ENCODE measurements at regions not wholly inside any gene's neighbourhood (a gene's known extent, or its start where the extent isn't known, plus 50 kb on each side); places are given as distances from the start of the nearest gene placed in this dataset.

GRCh38 chr10:107650939-107651338, 486.4 kb upstream of the SORCS1 start:
- no peak overlapping the region for H3K27ac ChIP-seq
- TF ChIP-seq CTCF (IDR thresholded peaks at IDR 0.05) = no peak
- DNase-seq (ENCODE audit: low spot score) = no peak
- no peak overlapping the region for H3K4me3 ChIP-seq

GRCh38 chr10:107649249-107649648, 484.7 kb upstream of the SORCS1 start:
- no peak for TF ChIP-seq CTCF (IDR thresholded peaks at IDR 0.05)
- H3K27ac ChIP-seq = no peak overlapping the region
- DNase-seq (ENCODE audit: low spot score) = no peak
- no peak overlapping the region for H3K4me3 ChIP-seq

- Histone ChIP-seq H3K4me3 (no peak overlapping the region), H3K27ac (no peak overlapping the region)
- DNase-seq (ENCODE audit: low spot score) = no peak
- no peak for TF ChIP-seq CTCF (IDR thresholded peaks at IDR 0.05)
Observed at GRCh38 chr10:107647462-107647861, 483.0 kb upstream of the SORCS1 start.

- TF ChIP-seq CTCF (IDR thresholded peaks at IDR 0.05) = no peak
- Histone ChIP-seq H3K4me3 (no peak overlapping the region), H3K27ac (no peak overlapping the region)
- DNase-seq (ENCODE audit: low spot score) = no peak
Observed at GRCh38 chr10:107631876-107632275, 467.4 kb upstream of the SORCS1 start.

- DNase-seq (ENCODE audit: low spot score) = no peak
- H3K27ac ChIP-seq = no peak overlapping the region
- no peak for TF ChIP-seq CTCF (IDR thresholded peaks at IDR 0.05)
- no peak overlapping the region for H3K4me3 ChIP-seq
Observed at GRCh38 chr10:107626862-107627261, 462.4 kb upstream of the SORCS1 start.

GRCh38 chr10:107623292-107623691, 458.8 kb upstream of the SORCS1 start:
- no peak overlapping the region for H3K4me3 ChIP-seq
- no peak for DNase-seq (ENCODE audit: low spot score)
- TF ChIP-seq CTCF (IDR thresholded peaks at IDR 0.05) = no peak
- no peak overlapping the region for H3K27ac ChIP-seq

GRCh38 chr10:107619139-107619538, 454.6 kb upstream of the SORCS1 start:
- no peak for TF ChIP-seq CTCF (IDR thresholded peaks at IDR 0.05)
- Histone ChIP-seq H3K4me3 (no peak overlapping the region), H3K27ac (no peak overlapping the region)
- DNase-seq (ENCODE audit: low spot score) = no peak
